CD14-positive monocyte (primary cell): ENCODE measurements at regions not wholly inside any gene's neighbourhood (a gene's known extent, or its start where the extent isn't known, plus 50 kb on each side); places are given as distances from the start of the nearest gene placed in this dataset.

Experiments
- DNase-seq, 3 donors: peaks; one replicate each; pipeline ENCODE4 v3.0.0-alpha.2; 2011 to 2022
- H2AFZ ChIP-seq: 2 replicates; pipeline ENCODE4 v1.6.0; 2012; ENCODE audit warnings: mild to moderate bottlenecking, low read depth, low read length, inconsistent platforms; ENCODE audit not compliant: insufficient read depth, poor library complexity, severe bottlenecking
- H3K27ac ChIP-seq, 2 donors: 1 replicate in 1 of 2; 2 replicates in 1 of 2; pipeline ENCODE4 v1.5.1; 2012 to 2013; ENCODE audit warnings: low read length in 2 of 2, control low read depth in 1 of 2, inconsistent platforms in 1 of 2, low read depth in 1 of 2, mild to moderate bottlenecking in 1 of 2
- H3K27me3 ChIP-seq, 2 donors: one replicate each; pipeline versions ENCODE4 v1.6.0 to v1.6.1; 2011 to 2013; ENCODE audit warnings: low read length in 2 of 2; ENCODE audit not compliant: control insufficient read depth in 2 of 2, insufficient read depth in 2 of 2
- H3K36me3 ChIP-seq, 2 donors: replicated peaks in 1 of 2; 1 replicate in 1 of 2; 2 replicates in 1 of 2; pipeline versions ENCODE4 v1.5.1 to v1.6.1; 2012 to 2013; ENCODE audit warnings: low read length in 2 of 2, control low read depth in 1 of 2, inconsistent platforms in 1 of 2, mild to moderate bottlenecking in 1 of 2; ENCODE audit not compliant: insufficient read depth in 2 of 2, control insufficient read depth in 1 of 2
- H3K4me1 ChIP-seq, 2 donors: 1 replicate in 1 of 2; 2 replicates in 1 of 2; pipeline versions ENCODE4 v1.5.1 to v1.6.1; 2012 to 2013; ENCODE audit warnings: low read length in 2 of 2, control low read depth in 1 of 2, inconsistent platforms in 1 of 2, mild to moderate bottlenecking in 1 of 2, moderate library complexity in 1 of 2; ENCODE audit not compliant: insufficient read depth in 2 of 2, control insufficient read depth in 1 of 2
- H3K4me2 ChIP-seq: replicated peaks from 2 replicates; pipeline ENCODE3; 2012; ENCODE audit warnings: low read length, moderate library complexity, mild to moderate bottlenecking; ENCODE audit not compliant: poor library complexity, severe bottlenecking; ENCODE audit errors: extremely low read depth
- H3K4me3 ChIP-seq, 3 experiments: fragments of 200-600 bp in 1 of 3; sonication (generic) in 1 of 3; replicated peaks in 1 of 3; 1 replicate in 2 of 3; 2 replicates in 1 of 3; pipeline ENCODE4 v1.5.1; 2011 to 2013; ENCODE audit warnings: low read length in 3 of 3, mild to moderate bottlenecking in 3 of 3, control low read depth in 2 of 3, low read depth in 2 of 3, inconsistent platforms in 1 of 3, moderate library complexity in 1 of 3
- H3K79me2 ChIP-seq: 2 replicates; pipeline ENCODE4 v1.6.0; 2012; ENCODE audit warnings: mild to moderate bottlenecking, control low read depth, inconsistent platforms, low read length, moderate library complexity; ENCODE audit not compliant: insufficient read depth
- H3K9ac ChIP-seq: 2 replicates; pipeline ENCODE4 v1.6.0; 2017; ENCODE audit warnings: low read length, mild to moderate bottlenecking; ENCODE audit not compliant: insufficient read depth, poor library complexity, severe bottlenecking
- H3K9me3 ChIP-seq, 2 donors: replicated peaks in 1 of 2; 1 replicate in 1 of 2; 2 replicates in 1 of 2; pipeline versions ENCODE4 v1.5.1 to v1.6.1; 2012 to 2013; ENCODE audit warnings: low read length in 2 of 2, control low read depth in 1 of 2; ENCODE audit not compliant: control insufficient read depth in 1 of 2, insufficient read depth in 1 of 2
- H4K20me1 ChIP-seq: 2 replicates; pipeline ENCODE4 v1.6.0; 2012; ENCODE audit warnings: mild to moderate bottlenecking, low read length, control low read depth, moderate library complexity; ENCODE audit not compliant: insufficient read depth
- H3K27ac Mint-ChIP-seq, 7 donors: one replicate each; pipeline ENCODE4 v1.8.0; 2020; ENCODE audit warnings: mild to moderate bottlenecking in 7 of 7, mixed read lengths in 7 of 7, moderate library complexity in 6 of 7, inconsistent platforms in 2 of 7
- H3K27me3 Mint-ChIP-seq, 3 donors: one replicate each; pipeline ENCODE4 v1.8.0; 2021 to 2022; ENCODE audit warnings: low read depth in 3 of 3, mild to moderate bottlenecking in 3 of 3, mixed read lengths in 3 of 3, moderate library complexity in 3 of 3, inconsistent platforms in 1 of 3
- H3K36me3 Mint-ChIP-seq, 2 donors: one replicate each; pipeline ENCODE4 v1.8.0; 2020; ENCODE audit warnings: mixed read lengths in 2 of 2, inconsistent platforms in 1 of 2, mild to moderate bottlenecking in 1 of 2
- H3K4me1 Mint-ChIP-seq: one replicate; pipeline ENCODE4 v1.8.0; 2020; ENCODE audit warnings: mild to moderate bottlenecking, mixed read lengths
- H3K4me3 Mint-ChIP-seq, 2 donors: one replicate each; pipeline ENCODE4 v1.8.0; 2020; ENCODE audit warnings: mild to moderate bottlenecking in 2 of 2, mixed read lengths in 2 of 2, moderate library complexity in 1 of 2
- H3K9me3 Mint-ChIP-seq, 7 donors: one replicate each; pipeline ENCODE4 v1.8.0; 2020 to 2022; ENCODE audit warnings: mixed read lengths in 7 of 7, mild to moderate bottlenecking in 6 of 7, moderate library complexity in 6 of 7, inconsistent platforms in 2 of 7
- WGBS: methylation state at CpG from one replicate; pipeline ENCODE4 v1.1.5; 2013; ENCODE audit warnings: missing lambda C conversion rate; ENCODE audit not compliant: insufficient coverage; 5-methylcytosine and 5-hydroxymethylcytosine counted together
- intact Hi-C, 2 donors: fragments of 100-400 bp; cut with micrococcal nuclease; formaldehyde crosslinking; loops; one replicate each; pipeline versions ENCODE4 v1.15.0 to v1.15.1; 2023
- TF ChIP-seq, protein P1 (sequence below): fragments of 200-600 bp; IDR thresholded peaks from one replicate; pipeline ENCODE4 v1.8.0; 2022; ENCODE audit warnings: antibody characterized with exemption, mild to moderate bottlenecking

DNA sequence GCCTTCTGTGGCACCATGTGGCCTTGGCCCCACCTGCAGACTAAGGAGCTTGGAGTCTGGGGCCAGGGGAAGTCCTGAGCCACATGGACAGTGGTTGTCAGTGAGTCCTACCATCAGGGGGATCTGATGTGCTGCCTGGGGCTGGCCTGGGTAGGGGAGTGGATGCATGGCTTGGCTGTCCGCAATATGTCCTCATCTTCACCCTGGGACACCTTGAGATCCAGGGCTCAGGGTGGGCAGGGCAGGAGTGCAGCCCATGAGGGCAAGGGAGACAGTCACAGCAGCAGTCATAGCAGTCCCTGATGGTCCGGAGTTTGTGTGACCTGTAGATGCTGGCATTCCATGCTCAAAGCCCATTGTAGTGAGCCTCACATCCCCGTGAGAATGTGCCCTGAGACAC, 256.8 kb upstream of the B3GAT1 start:
- Mint-ChIP-seq H3K27ac (no peak overlapping the region), H3K27me3 (peaks cover 2 to 10% (median 4%) of the 10 kb centered on the region in 3 donors), H3K36me3 (no peaks in the 10 kb centered on the region), H3K4me1 (no peaks in the 10 kb centered on the region), H3K9me3 (peaks cover 0 to 8% (median 3%) of the 10 kb centered on the region in 7 donors), H3K4me3 (no peak overlapping the region)
- Histone ChIP-seq H3K27me3 (no peaks in the 10 kb centered on the region), H3K4me2 (no peak overlapping the region), H3K79me2 (no peaks in the 10 kb centered on the region), H3K9me3 (no peaks in the 10 kb centered on the region), H3K4me1 (no peaks in the 10 kb centered on the region), H3K27ac (no peak overlapping the region), H4K20me1 (no peaks in the 10 kb centered on the region), H3K4me3 (no peak overlapping the region), H3K36me3 (no peaks in the 10 kb centered on the region), H2AFZ (no peak overlapping the region), H3K9ac (no peak overlapping the region)
- 89% methylated on average over 1 of the region's 3 CpGs for WGBS
- DNase-seq: no peak
- TF ChIP-seq, protein P1, sequence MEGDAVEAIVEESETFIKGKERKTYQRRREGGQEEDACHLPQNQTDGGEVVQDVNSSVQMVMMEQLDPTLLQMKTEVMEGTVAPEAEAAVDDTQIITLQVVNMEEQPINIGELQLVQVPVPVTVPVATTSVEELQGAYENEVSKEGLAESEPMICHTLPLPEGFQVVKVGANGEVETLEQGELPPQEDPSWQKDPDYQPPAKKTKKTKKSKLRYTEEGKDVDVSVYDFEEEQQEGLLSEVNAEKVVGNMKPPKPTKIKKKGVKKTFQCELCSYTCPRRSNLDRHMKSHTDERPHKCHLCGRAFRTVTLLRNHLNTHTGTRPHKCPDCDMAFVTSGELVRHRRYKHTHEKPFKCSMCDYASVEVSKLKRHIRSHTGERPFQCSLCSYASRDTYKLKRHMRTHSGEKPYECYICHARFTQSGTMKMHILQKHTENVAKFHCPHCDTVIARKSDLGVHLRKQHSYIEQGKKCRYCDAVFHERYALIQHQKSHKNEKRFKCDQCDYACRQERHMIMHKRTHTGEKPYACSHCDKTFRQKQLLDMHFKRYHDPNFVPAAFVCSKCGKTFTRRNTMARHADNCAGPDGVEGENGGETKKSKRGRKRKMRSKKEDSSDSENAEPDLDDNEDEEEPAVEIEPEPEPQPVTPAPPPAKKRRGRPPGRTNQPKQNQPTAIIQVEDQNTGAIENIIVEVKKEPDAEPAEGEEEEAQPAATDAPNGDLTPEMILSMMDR: no peak
- intact Hi-C loops: no loop called here

DNA sequence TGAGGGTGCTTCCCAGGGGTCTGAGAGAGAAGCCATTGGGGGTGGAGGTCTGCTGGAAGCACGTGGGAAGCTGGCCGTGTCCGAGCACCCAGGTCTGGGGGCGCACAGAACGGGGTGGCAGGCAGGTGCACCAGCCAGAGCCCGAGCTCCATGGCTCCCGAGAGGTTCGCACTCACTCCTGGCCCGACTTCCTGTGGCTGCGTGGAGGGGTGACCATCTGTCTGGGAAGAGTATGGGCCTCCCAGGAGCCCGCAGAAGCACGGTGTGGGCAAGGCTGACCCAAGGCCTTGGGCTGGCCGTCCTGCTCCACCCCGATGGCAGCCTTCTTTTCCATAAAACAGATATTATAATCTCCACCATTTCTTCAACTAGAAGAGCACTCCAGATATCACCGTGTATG, 256.0 kb upstream of the B3GAT1 start:
- H3K36me3 Mint-ChIP-seq: no peaks in the 10 kb centered on the region
- Histone ChIP-seq H2AFZ (no peak overlapping the region), H3K27me3 (no peaks in the 10 kb centered on the region), H3K4me1 (no peaks in the 10 kb centered on the region), H3K36me3 (no peaks in the 10 kb centered on the region), H3K27ac (no peak overlapping the region), H3K79me2 (no peaks in the 10 kb centered on the region), H3K9me3 (no peaks in the 10 kb centered on the region), H3K4me2 (no peak overlapping the region), H4K20me1 (no peaks in the 10 kb centered on the region), H3K9ac (no peak overlapping the region), H3K4me3 (no peak overlapping the region)
- peaks cover 0 to 8% (median 3%) of the 10 kb centered on the region in 7 donors for H3K9me3 Mint-ChIP-seq
- peaks cover 2 to 9% (median 4%) of the 10 kb centered on the region in 3 donors for H3K27me3 Mint-ChIP-seq
- WGBS: 89% methylated on average over 15 of the region's 15 CpGs
- intact Hi-C loops: no loop called here
- no peak overlapping the region for H3K27ac Mint-ChIP-seq
- no peak for DNase-seq
- TF ChIP-seq, protein P1: no peak
- H3K4me3 Mint-ChIP-seq: no peak overlapping the region
- H3K4me1 Mint-ChIP-seq: no peaks in the 10 kb centered on the region
